PFSK-1 (cell line): ENCODE measurements at regions not wholly inside any gene's neighbourhood (a gene's known extent, or its start where the extent isn't known, plus 50 kb on each side); places are given as distances from the start of the nearest gene placed in this dataset.

Source experiments
- FOXP2 ChIP-seq: optimal IDR thresholded peaks from 2 replicates; pipeline ENCODE3; 2011; ENCODE audit warnings: borderline replicate concordance, control low read depth, inconsistent platforms; ENCODE audit not compliant: insufficient read depth; ENCODE audit errors: extremely low read length, extremely low read depth
- POLR2AphosphoS5 ChIP-seq: IDR thresholded peaks from 2 replicates; pipeline ENCODE4 v1.6.1; 2012; ENCODE audit warnings: low read depth, mild to moderate bottlenecking, control low read depth, low read length, moderate library complexity
- REST ChIP-seq, 2 experiments: IDR thresholded peaks; 2 replicates each; pipeline versions ENCODE4 v1.6.1 to v1.8.0; 2011 to 2012; ENCODE audit warnings: low read depth in 2 of 2, low read length in 2 of 2, control low read depth in 1 of 2, inconsistent platforms in 1 of 2, mild to moderate bottlenecking in 1 of 2, moderate library complexity in 1 of 2; ENCODE audit not compliant: insufficient read depth in 1 of 2
- SIN3A ChIP-seq: IDR thresholded peaks from 2 replicates; pipeline ENCODE4 v1.6.1; 2012; ENCODE audit warnings: mild to moderate bottlenecking, low read length, moderate library complexity, borderline replicate concordance; ENCODE audit not compliant: insufficient read depth
- TAF1 ChIP-seq: IDR thresholded peaks from 2 replicates; pipeline ENCODE4 v1.6.1; 2012; ENCODE audit warnings: low read length, control low read depth, borderline replicate concordance; ENCODE audit not compliant: insufficient read depth

GRCh38 chr2:18891600-18892345 is 302.4 kb upstream of the NT5C1B start:
- no peak for TF ChIP-seq FOXP2
- TF ChIP-seq POLR2AphosphoS5 = no peak
- TF ChIP-seq TAF1 = no peak
- no peak for TF ChIP-seq REST (IDR thresholded peaks at IDR 0.05; ENCODE audit: insufficient read depth in 1 of 2, low read depth in 2 of 2, low read length in 2 of 2)
- TF ChIP-seq SIN3A = no peak

GRCh38 chr2:18889565-18890332 is 300.4 kb upstream of the NT5C1B start:
- TF ChIP-seq REST (IDR thresholded peaks at IDR 0.05; ENCODE audit: insufficient read depth in 1 of 2, low read depth in 2 of 2, low read length in 2 of 2) (no peak), SIN3A (no peak)

- TF ChIP-seq TAF1 (no peak), SIN3A (no peak), POLR2AphosphoS5 (no peak), REST (IDR thresholded peaks at IDR 0.05; ENCODE audit: insufficient read depth in 1 of 2, low read depth in 2 of 2, low read length in 2 of 2) (no peak)
Observed at GRCh38 chr2:18885457-18885856, 296.1 kb upstream of the NT5C1B start.

GRCh38 chr2:18883616-18884456 is 294.5 kb upstream of the NT5C1B start:
- no peak for TF ChIP-seq REST (IDR thresholded peaks at IDR 0.05; ENCODE audit: insufficient read depth in 1 of 2, low read depth in 2 of 2, low read length in 2 of 2)
- TF ChIP-seq POLR2AphosphoS5 = no peak
- TF ChIP-seq SIN3A = no peak
- TF ChIP-seq FOXP2 = no peak
- no peak for TF ChIP-seq TAF1
